D341Med (cell line): ENCODE measurements at regions not wholly inside any gene's neighbourhood (a gene's known extent, or its start where the extent isn't known, plus 50 kb on each side); places are given as distances from the start of the nearest gene placed in this dataset.

Experiments
- DNase-seq: peaks from one replicate; pipeline ENCODE4 v3.0.0; 2012; ENCODE audit warnings: low spot score

- no peak for DNase-seq
Measured at GRCh38 chr9:28921857-28922500, 1348.7 kb upstream of the C9orf72 start.

- DNase-seq, result no peak
Measured at GRCh38 chr9:28922891-28923290, 1349.6 kb upstream of the C9orf72 start.

- DNase-seq, result no peak
Measured at GRCh38 chr9:28923351-28923750, 1350.1 kb upstream of the C9orf72 start.

GRCh38 chr9:28925157-28925556 is 1351.9 kb upstream of the C9orf72 start:
- DNase-seq, result no peak

GRCh38 chr9:28926306-28926705 is 1353.0 kb upstream of the C9orf72 start:
- DNase-seq, result no peak

GRCh38 chr9:28927691-28928090 is 1354.4 kb upstream of the C9orf72 start:
- DNase-seq, result no peak

- DNase-seq, result no peak
Measured at GRCh38 chr9:28929433-28929832, 1356.2 kb upstream of the C9orf72 start.

GRCh38 chr9:28930766-28931165 is 1357.5 kb upstream of the C9orf72 start:
- no peak for DNase-seq

GRCh38 chr9:28934111-28934510 is 1360.8 kb upstream of the C9orf72 start:
- no peak for DNase-seq

GRCh38 chr9:28938981-28939380 is 1365.7 kb upstream of the C9orf72 start:
- DNase-seq, result no peak

- no peak for DNase-seq
Measured at GRCh38 chr9:28941856-28942255, 1368.6 kb upstream of the C9orf72 start.

- DNase-seq, result no peak
Measured at GRCh38 chr9:28942941-28943340, 1369.7 kb upstream of the C9orf72 start.

- no peak for DNase-seq
Measured at GRCh38 chr9:28946648-28947047, 1373.4 kb upstream of the C9orf72 start.

GRCh38 chr9:28951945-28952344 is 1378.7 kb upstream of the C9orf72 start:
- DNase-seq, result peak; percentile 20

- DNase-seq, result peak; percentile 48
Measured at GRCh38 chr9:28956116-28956880, 1383.0 kb upstream of the C9orf72 start.

GRCh38 chr9:28960602-28961001 is 1387.3 kb upstream of the C9orf72 start:
- no peak for DNase-seq

GRCh38 chr9:28961623-28962022 is 1388.3 kb upstream of the C9orf72 start:
- no peak for DNase-seq

- no peak for DNase-seq
Measured at GRCh38 chr9:28967226-28967625, 1393.9 kb upstream of the C9orf72 start.

- DNase-seq, result no peak
Measured at GRCh38 chr9:28970241-28970654, 1397.0 kb upstream of the C9orf72 start.

- no peak for DNase-seq
Measured at GRCh38 chr9:28971881-28972280, 1398.6 kb upstream of the C9orf72 start.

GRCh38 chr9:28976250-28976649 is 1403.0 kb upstream of the C9orf72 start:
- no peak for DNase-seq

GRCh38 chr9:28976684-28977083 is 1403.4 kb upstream of the C9orf72 start:
- DNase-seq, result no peak

- no peak for DNase-seq
Measured at GRCh38 chr9:28981129-28981528, 1407.8 kb upstream of the C9orf72 start.

GRCh38 chr9:28981711-28982110 is 1408.4 kb upstream of the C9orf72 start:
- DNase-seq, result no peak
